ENCODE measurements at regions not wholly inside any gene's neighbourhood (a gene's known extent, or its start where the extent isn't known, plus 50 kb on each side); places are given as distances from the start of the nearest gene placed in this dataset.

DNA sequence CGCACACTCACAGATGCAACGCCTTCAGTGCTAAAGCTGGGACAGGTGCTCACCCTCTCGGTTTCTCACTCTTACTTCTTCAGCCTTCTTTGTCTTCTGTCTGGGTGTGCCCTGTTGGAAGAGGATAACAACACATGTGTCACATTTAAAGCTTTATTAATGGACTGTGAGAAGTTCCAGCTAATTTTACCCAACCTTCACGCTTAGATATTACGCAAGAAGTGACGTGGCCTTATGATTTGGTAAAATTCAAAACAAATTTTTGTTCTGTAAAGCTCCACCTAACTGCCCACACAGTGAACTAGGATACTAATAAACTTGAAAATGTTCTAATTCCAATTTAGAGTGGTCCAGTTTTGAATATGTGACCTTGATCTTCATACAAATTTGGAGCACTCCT is 66.7 kb upstream of the LRCH1 start:
- 0 out of 2 replicates have a peak, but pooled peaks have one; percentile 15 for TF ChIP-seq CEBPB (IDR thresholded peaks at IDR 0.05)
- no peak for TF ChIP-seq TAF1 (IDR thresholded peaks at IDR 0.05; ENCODE audit: low read depth)
- TF ChIP-seq ZBTB7A (IDR thresholded peaks at IDR 0.05; ENCODE audit: low read depth): no peak
- TF ChIP-seq TCF12 (IDR thresholded peaks at IDR 0.05; ENCODE audit: low read depth): no peak
